Parathyroid adenoma (tissue), 2 donors: ENCODE measurements at regions not wholly inside any gene's neighbourhood (a gene's known extent, or its start where the extent isn't known, plus 50 kb on each side); places are given as distances from the start of the nearest gene placed in this dataset.

ENCODE experiments used
- H2AFZ ChIP-seq: fragments of 300-600 bp; sonication (generic); one replicate; pipeline ENCODE4 v1.7.0; 2017; ENCODE audit warnings: antibody characterized with exemption, mild to moderate bottlenecking
- H3K27ac ChIP-seq: fragments of 300-600 bp; sonication (generic); one replicate; pipeline ENCODE4 v1.7.0; 2017
- H3K27me3 ChIP-seq: fragments of 300-600 bp; sonication (generic); one replicate; pipeline ENCODE4 v1.7.0; 2017; ENCODE audit warnings: low read length; ENCODE audit not compliant: control insufficient read depth, insufficient read depth
- H3K36me3 ChIP-seq: fragments of 300-600 bp; sonication (generic); one replicate; pipeline ENCODE4 v1.7.0; 2017; ENCODE audit warnings: low read length; ENCODE audit not compliant: control insufficient read depth, insufficient read depth
- H3K4me1 ChIP-seq: fragments of 300-600 bp; sonication (generic); one replicate; pipeline ENCODE4 v1.7.0; 2017; ENCODE audit warnings: control low read depth
- H3K4me2 ChIP-seq: fragments of 300-600 bp; sonication (generic); one replicate; pipeline ENCODE4 v1.7.0; 2017; ENCODE audit warnings: low read length
- H3K4me3 ChIP-seq: fragments of 300-600 bp; sonication (generic); one replicate; pipeline ENCODE4 v1.7.0; 2017; ENCODE audit warnings: low read depth, low read length
- H3K79me2 ChIP-seq: fragments of 300-600 bp; sonication (generic); one replicate; pipeline ENCODE4 v1.7.0; 2017; ENCODE audit warnings: control low read depth
- H3K9ac ChIP-seq: fragments of 300-600 bp; sonication (generic); one replicate; pipeline ENCODE4 v1.7.0; 2017; ENCODE audit warnings: mild to moderate bottlenecking
- H3K9me3 ChIP-seq: fragments of 300-600 bp; sonication (generic); one replicate; pipeline ENCODE4 v1.7.0; 2017; ENCODE audit warnings: low read length; ENCODE audit not compliant: control insufficient read depth
- TF ChIP-seq, protein P1 (sequence below): fragments of 300-600 bp; sonication (generic); IDR thresholded peaks from one replicate; pipeline ENCODE4 v1.7.0; 2017; ENCODE audit warnings: antibody characterized with exemption, mild to moderate bottlenecking
- donor health status: primary hyperparathyroidism.

DNA sequence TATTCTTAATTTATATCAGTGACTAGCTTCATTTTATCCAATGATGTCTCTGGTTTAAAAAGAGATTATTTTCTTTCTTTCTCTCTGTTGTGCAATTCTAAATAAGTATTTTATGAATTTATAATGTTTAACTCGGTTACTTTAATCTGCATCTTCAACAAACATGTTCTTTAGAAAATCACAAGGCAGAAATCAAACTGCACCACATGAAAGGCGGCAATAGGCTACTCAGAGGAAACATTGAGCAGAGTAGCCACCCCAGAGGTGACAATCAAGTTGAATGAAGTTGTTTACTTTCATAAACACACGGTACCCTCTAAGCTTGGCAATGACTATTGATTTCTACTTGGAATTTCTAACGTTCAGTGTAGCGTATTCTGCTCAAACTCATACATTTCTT, 677.8 kb upstream of the ROBO1 start:
- Histone ChIP-seq H3K4me2 (no peak overlapping the region), H3K9ac (no peak overlapping the region), H3K4me1 (no peaks in the 10 kb centered on the region), H3K9me3 (no peaks in the 10 kb centered on the region), H3K4me3 (no peak overlapping the region), H2AFZ (no peak overlapping the region), H3K36me3 (no peaks in the 10 kb centered on the region), H3K27ac (no peak overlapping the region), H3K79me2 (no peaks in the 10 kb centered on the region), H3K27me3 (no peaks in the 10 kb centered on the region)
- TF ChIP-seq, protein P1, sequence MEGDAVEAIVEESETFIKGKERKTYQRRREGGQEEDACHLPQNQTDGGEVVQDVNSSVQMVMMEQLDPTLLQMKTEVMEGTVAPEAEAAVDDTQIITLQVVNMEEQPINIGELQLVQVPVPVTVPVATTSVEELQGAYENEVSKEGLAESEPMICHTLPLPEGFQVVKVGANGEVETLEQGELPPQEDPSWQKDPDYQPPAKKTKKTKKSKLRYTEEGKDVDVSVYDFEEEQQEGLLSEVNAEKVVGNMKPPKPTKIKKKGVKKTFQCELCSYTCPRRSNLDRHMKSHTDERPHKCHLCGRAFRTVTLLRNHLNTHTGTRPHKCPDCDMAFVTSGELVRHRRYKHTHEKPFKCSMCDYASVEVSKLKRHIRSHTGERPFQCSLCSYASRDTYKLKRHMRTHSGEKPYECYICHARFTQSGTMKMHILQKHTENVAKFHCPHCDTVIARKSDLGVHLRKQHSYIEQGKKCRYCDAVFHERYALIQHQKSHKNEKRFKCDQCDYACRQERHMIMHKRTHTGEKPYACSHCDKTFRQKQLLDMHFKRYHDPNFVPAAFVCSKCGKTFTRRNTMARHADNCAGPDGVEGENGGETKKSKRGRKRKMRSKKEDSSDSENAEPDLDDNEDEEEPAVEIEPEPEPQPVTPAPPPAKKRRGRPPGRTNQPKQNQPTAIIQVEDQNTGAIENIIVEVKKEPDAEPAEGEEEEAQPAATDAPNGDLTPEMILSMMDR: no peak

DNA sequence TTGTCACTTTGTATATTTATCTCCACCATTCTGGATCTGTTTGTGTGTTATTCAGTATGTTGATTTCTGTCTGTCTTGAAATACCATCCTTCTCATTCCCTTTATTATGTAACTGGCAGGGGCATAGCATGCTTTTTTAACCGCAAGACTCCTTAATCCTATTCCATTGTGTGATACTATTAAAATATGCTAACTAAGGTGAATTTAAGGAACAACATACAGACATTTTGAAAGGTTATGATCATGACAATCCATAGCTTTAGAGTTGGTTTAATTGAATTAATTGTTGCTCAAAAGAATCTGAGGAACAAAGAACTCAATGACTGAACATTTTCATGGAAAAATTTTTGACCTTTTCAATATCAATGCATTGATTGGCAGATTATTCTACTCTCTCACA, 677.3 kb upstream of the ROBO1 start:
- Histone ChIP-seq H3K36me3 (no peaks in the 10 kb centered on the region), H2AFZ (no peak overlapping the region), H3K4me3 (no peak overlapping the region), H3K9ac (no peak overlapping the region), H3K4me2 (no peak overlapping the region), H3K27ac (no peak overlapping the region), H3K4me1 (no peaks in the 10 kb centered on the region), H3K9me3 (no peaks in the 10 kb centered on the region), H3K79me2 (no peaks in the 10 kb centered on the region), H3K27me3 (no peaks in the 10 kb centered on the region)
- TF ChIP-seq, protein P1: no peak

DNA sequence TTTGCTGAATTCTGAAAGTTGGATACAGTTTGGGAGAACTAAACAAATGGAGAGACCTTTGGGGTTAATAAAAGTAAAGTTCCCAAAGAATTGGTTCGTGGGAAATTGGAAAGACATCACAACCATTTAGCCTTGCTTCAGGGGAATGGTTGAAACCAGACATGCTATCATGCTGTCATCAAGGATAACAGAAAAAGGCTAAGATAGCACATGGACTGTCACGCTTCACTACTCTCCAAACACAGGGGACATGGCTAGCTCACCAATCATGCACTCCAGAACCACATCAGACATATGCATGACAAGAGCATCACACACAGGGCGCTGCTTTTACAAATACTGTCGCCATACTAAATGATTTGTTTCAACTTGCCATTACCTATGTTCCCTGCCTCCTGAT, 671.7 kb upstream of the ROBO1 start:
- Histone ChIP-seq H3K27ac (no peak overlapping the region), H2AFZ (no peak overlapping the region), H3K79me2 (no peaks in the 10 kb centered on the region), H3K27me3 (no peaks in the 10 kb centered on the region), H3K4me2 (no peak overlapping the region), H3K36me3 (no peaks in the 10 kb centered on the region), H3K4me3 (no peak overlapping the region), H3K9me3 (no peaks in the 10 kb centered on the region), H3K4me1 (no peaks in the 10 kb centered on the region), H3K9ac (no peak overlapping the region)
- TF ChIP-seq, protein P1: no peak

DNA sequence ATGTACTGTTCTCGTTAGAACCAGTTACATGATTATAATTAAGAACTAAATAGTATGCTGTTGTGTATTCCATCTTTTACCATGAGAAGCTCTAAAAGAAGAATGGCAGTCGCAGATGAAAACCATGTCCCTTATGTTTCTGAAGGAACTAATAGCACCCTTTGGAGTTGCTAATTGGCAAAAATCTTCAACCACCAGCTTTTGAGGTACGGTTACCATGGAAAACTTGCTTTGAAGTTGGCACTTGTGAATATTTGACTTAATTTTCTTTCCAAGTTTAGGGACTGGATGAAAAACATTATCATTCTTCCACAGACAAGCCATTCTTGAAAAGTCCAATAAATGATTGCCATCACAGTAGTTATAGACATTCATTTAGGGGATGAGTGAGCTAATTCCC, 666.6 kb upstream of the ROBO1 start:
- Histone ChIP-seq H3K4me3 (no peak overlapping the region), H3K9ac (no peak overlapping the region), H2AFZ (no peak overlapping the region), H3K27me3 (no peaks in the 10 kb centered on the region), H3K79me2 (no peaks in the 10 kb centered on the region), H3K4me1 (no peaks in the 10 kb centered on the region), H3K4me2 (no peak overlapping the region), H3K9me3 (no peaks in the 10 kb centered on the region), H3K36me3 (no peaks in the 10 kb centered on the region), H3K27ac (no peak overlapping the region)
- TF ChIP-seq, protein P1: no peak

DNA sequence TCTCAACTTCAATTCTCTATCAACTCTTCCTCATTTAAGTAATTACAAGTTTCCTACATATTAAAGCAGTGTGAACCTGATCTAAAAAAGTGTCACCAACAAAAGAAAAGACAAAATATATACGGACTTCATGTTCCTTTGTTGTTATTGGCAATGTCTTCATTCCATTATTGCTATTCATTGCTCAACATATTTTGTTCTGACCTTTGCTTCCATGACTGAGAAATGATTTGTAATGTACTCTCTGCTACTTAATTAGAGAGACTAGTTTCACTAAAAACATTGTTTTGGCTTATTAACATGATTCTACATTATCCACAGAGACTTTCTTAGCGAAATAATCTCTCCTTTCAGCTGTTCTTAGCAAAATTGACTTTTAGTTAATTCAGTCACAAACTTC, 657.2 kb upstream of the ROBO1 start:
- TF ChIP-seq, protein P1: no peak
- no peaks in the 10 kb centered on the region for H3K4me1 ChIP-seq

More for the DNA sequence above, 657.2 kb upstream of the ROBO1 start:
- no peaks in the 10 kb centered on the region for H3K27me3 ChIP-seq
- H3K9ac ChIP-seq: no peak overlapping the region
- H3K9me3 ChIP-seq: no peaks in the 10 kb centered on the region
- H3K79me2 ChIP-seq: no peaks in the 10 kb centered on the region
- H3K27ac ChIP-seq: no peak overlapping the region
- no peak overlapping the region for H2AFZ ChIP-seq
- H3K36me3 ChIP-seq: no peaks in the 10 kb centered on the region
- H3K4me2 ChIP-seq: no peak overlapping the region
- H3K4me3 ChIP-seq: no peak overlapping the region
